Mesothelial cell of epicardium (in vitro differentiated cells): ENCODE measurements at regions not wholly inside any gene's neighbourhood (a gene's known extent, or its start where the extent isn't known, plus 50 kb on each side); places are given as distances from the start of the nearest gene placed in this dataset.
A peak's percentile ranks its signal among the peaks of the same experiment; 100 is the strongest.

Experiments used
- DNase-seq, 2 experiments: peaks; one replicate each; pipeline ENCODE4 v3.0.0; 2021; ENCODE audit warnings: low spot score in 2 of 2; ENCODE audit not compliant: unreplicated experiment in 2 of 2
- H3K27ac Mint-ChIP-seq: 2 replicates; pipeline ENCODE4 v1.8.0; 2021; ENCODE audit warnings: mixed read lengths
- H3K27me3 Mint-ChIP-seq: 2 replicates; pipeline ENCODE4 v1.8.0; 2021; ENCODE audit warnings: low read depth, mixed read lengths
- H3K36me3 Mint-ChIP-seq: 2 replicates; pipeline ENCODE4 v1.8.0; 2021; ENCODE audit warnings: mixed read lengths
- H3K4me1 Mint-ChIP-seq: 2 replicates; pipeline ENCODE4 v1.8.0; 2021; ENCODE audit warnings: mixed read lengths
- H3K4me3 Mint-ChIP-seq: 2 replicates; pipeline ENCODE4 v1.8.0; 2021; ENCODE audit warnings: mild to moderate bottlenecking, moderate library complexity, mixed read lengths
- H3K9me3 Mint-ChIP-seq: 2 replicates; pipeline ENCODE4 v1.8.0; 2021; ENCODE audit warnings: mixed read lengths
- CTCF ChIP-seq: fragments of 200-600 bp; sonication (generic); IDR thresholded peaks from one replicate; pipeline ENCODE4 v1.5.0; 2021; ENCODE audit warnings: antibody characterized with exemption; ENCODE audit not compliant: unreplicated experiment

DNA sequence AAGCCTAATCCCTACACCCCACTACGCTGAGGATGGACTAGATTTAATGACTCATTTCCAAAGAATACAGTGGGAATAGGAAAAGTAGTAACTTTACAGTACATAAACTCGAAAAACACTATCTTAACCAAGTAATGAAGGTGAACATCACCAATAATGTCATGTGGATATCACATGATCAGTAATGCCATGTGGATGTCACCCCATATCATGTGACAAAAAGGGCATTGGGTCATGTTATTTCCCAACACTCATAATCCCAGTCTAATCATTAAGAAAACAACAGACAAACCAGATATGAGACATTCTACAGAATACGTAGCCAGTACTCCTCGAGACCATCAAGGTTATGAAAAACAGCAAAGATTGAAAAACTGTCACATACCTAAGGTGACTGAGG, 667.3 kb upstream of the CRIM1 start:
- Mint-ChIP-seq H3K27me3 (no peaks in the 10 kb centered on the region), H3K27ac (no peak overlapping the region), H3K9me3 (no peaks in the 10 kb centered on the region), H3K4me3 (no peak overlapping the region), H3K36me3 (no peaks in the 10 kb centered on the region), H3K4me1 (no peaks in the 10 kb centered on the region)
- DNase-seq, result no peak
- no peak for TF ChIP-seq CTCF

DNA sequence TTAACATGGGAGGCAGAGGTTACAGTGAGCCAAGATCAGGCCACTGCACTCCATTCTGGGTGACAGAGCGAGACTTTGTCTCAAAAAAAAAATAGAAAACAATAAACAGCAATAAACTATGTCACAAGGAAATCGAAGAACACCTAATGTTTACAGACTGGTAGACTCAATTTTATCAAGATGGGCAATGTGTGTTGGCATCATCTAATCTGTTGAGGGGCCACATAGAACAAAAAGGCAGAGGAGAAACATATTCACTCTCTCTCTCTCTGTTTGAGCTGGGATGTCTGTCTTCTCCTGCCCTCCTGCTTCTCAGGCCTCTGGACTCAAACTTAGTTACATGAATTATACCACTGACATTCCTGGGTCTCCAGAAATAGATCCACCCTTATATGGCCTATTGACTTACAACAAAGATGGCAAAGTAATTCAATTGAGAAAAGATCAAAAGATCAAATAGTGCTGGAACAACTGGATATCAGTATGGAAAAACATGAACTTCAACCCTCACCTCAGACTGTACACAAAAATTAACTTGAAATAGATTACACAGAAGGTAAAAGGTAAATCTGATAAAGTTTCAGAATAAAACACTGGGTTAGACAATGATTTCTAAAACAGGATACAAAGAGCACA, 703.8 kb upstream of the CRIM1 start:
- Mint-ChIP-seq H3K9me3 (no peaks in the 10 kb centered on the region), H3K36me3 (no peaks in the 10 kb centered on the region), H3K4me3 (no peak overlapping the region), H3K4me1 (no peaks in the 10 kb centered on the region), H3K27me3 (no peaks in the 10 kb centered on the region), H3K27ac (peak overlapping the region; percentile 3)
- TF ChIP-seq CTCF, result no peak
- no peak for DNase-seq

- TF ChIP-seq CTCF, result no peak
Measured at GRCh38 chr2:35614640-35615039, 740.9 kb upstream of the CRIM1 start.

GRCh38 chr2:35606394-35606793, 749.2 kb upstream of the CRIM1 start:
- DNase-seq, result no peak

More at GRCh38 chr2:35614640-35615039, 740.9 kb upstream of the CRIM1 start:
- DNase-seq, result no peak
- H3K4me3 Mint-ChIP-seq, result no peak overlapping the region
- H3K36me3 Mint-ChIP-seq, result no peaks in the 10 kb centered on the region
- no peaks in the 10 kb centered on the region for H3K9me3 Mint-ChIP-seq
- H3K27ac Mint-ChIP-seq, result no peak overlapping the region
- no peaks in the 10 kb centered on the region for H3K4me1 Mint-ChIP-seq
- H3K27me3 Mint-ChIP-seq, result no peaks in the 10 kb centered on the region

GRCh38 chr2:35598310-35598709, 757.3 kb upstream of the CRIM1 start:
- Mint-ChIP-seq H3K4me3 (no peak overlapping the region), H3K4me1 (no peaks in the 10 kb centered on the region)
- no peak for DNase-seq

More at GRCh38 chr2:35606394-35606793, 749.2 kb upstream of the CRIM1 start:
- TF ChIP-seq CTCF, result no peak
- H3K9me3 Mint-ChIP-seq, result no peaks in the 10 kb centered on the region
- no peak overlapping the region for H3K27ac Mint-ChIP-seq
- no peaks in the 10 kb centered on the region for H3K36me3 Mint-ChIP-seq
- no peak overlapping the region for H3K4me3 Mint-ChIP-seq
- H3K4me1 Mint-ChIP-seq, result peaks cover 4% of the 10 kb centered on the region
- no peaks in the 10 kb centered on the region for H3K27me3 Mint-ChIP-seq

More at GRCh38 chr2:35598310-35598709, 757.3 kb upstream of the CRIM1 start:
- no peak for TF ChIP-seq CTCF
- H3K27ac Mint-ChIP-seq, result no peak overlapping the region
- H3K27me3 Mint-ChIP-seq, result no peaks in the 10 kb centered on the region
- peaks cover 30% of the 10 kb centered on the region for H3K9me3 Mint-ChIP-seq
- H3K36me3 Mint-ChIP-seq, result no peaks in the 10 kb centered on the region
